ENCODE measurements at regions not wholly inside any gene's neighbourhood (a gene's known extent, or its start where the extent isn't known, plus 50 kb on each side); places are given as distances from the start of the nearest gene placed in this dataset.

- H3K27ac Mint-ChIP-seq (ENCODE audit: unreplicated experiment): no peak overlapping the region
These were observed 156.5 kb upstream of the ZC3H12C start for GRCh38 chr11:109936661-109937180.

GRCh38 chr11:109937968-109938367 lies 155.2 kb upstream of the ZC3H12C start:
- H3K4me1 Mint-ChIP-seq: peaks cover 4% of the 10 kb centered on the region
- H3K9me3 Mint-ChIP-seq: no peaks in the 10 kb centered on the region
- H3K27me3 Mint-ChIP-seq (ENCODE audit: low read depth): no peaks in the 10 kb centered on the region
- no peaks in the 10 kb centered on the region for H3K36me3 Mint-ChIP-seq (ENCODE audit: low read depth)
- no peak for DNase-seq (ENCODE audit: low read depth, low spot score)
- no peak for TF ChIP-seq CTCF (conservative IDR thresholded peaks at IDR 0.05)
- H3K4me3 Mint-ChIP-seq: no peak overlapping the region
- peak overlapping the region; percentile 89 for H3K27ac Mint-ChIP-seq (ENCODE audit: unreplicated experiment)

More at GRCh38 chr11:109936661-109937180, 156.5 kb upstream of the ZC3H12C start:
- no peak for DNase-seq (ENCODE audit: low read depth, low spot score)
- no peak for TF ChIP-seq CTCF (conservative IDR thresholded peaks at IDR 0.05)
- H3K4me3 Mint-ChIP-seq: no peak overlapping the region
- no peaks in the 10 kb centered on the region for H3K36me3 Mint-ChIP-seq (ENCODE audit: low read depth)
- H3K9me3 Mint-ChIP-seq: no peaks in the 10 kb centered on the region
- peaks cover 4% of the 10 kb centered on the region for H3K4me1 Mint-ChIP-seq
- H3K27me3 Mint-ChIP-seq (ENCODE audit: low read depth): no peaks in the 10 kb centered on the region

GRCh38 chr11:109939166-109939810 lies 153.9 kb upstream of the ZC3H12C start:
- Mint-ChIP-seq H3K27ac (ENCODE audit: unreplicated experiment) (no peak overlapping the region), H3K36me3 (ENCODE audit: low read depth) (no peaks in the 10 kb centered on the region), H3K4me3 (no peak overlapping the region)

GRCh38 chr11:109940816-109941215 lies 152.4 kb upstream of the ZC3H12C start:
- no peaks in the 10 kb centered on the region for H3K9me3 Mint-ChIP-seq
- DNase-seq (ENCODE audit: low read depth, low spot score): no peak
- peaks cover 3% of the 10 kb centered on the region for H3K27me3 Mint-ChIP-seq (ENCODE audit: low read depth)
- peaks cover 4% of the 10 kb centered on the region for H3K4me1 Mint-ChIP-seq
- H3K36me3 Mint-ChIP-seq (ENCODE audit: low read depth): no peaks in the 10 kb centered on the region
- no peak overlapping the region for H3K27ac Mint-ChIP-seq (ENCODE audit: unreplicated experiment)
- TF ChIP-seq CTCF (conservative IDR thresholded peaks at IDR 0.05): no peak
- H3K4me3 Mint-ChIP-seq: no peak overlapping the region

More at GRCh38 chr11:109939166-109939810, 153.9 kb upstream of the ZC3H12C start:
- TF ChIP-seq CTCF (conservative IDR thresholded peaks at IDR 0.05): peak; percentile 80
- DNase-seq (ENCODE audit: low read depth, low spot score): no peak
- Mint-ChIP-seq H3K27me3 (ENCODE audit: low read depth) (no peaks in the 10 kb centered on the region), H3K4me1 (peaks cover 4% of the 10 kb centered on the region), H3K9me3 (no peaks in the 10 kb centered on the region)

- Mint-ChIP-seq H3K27ac (ENCODE audit: unreplicated experiment) (no peak overlapping the region), H3K4me1 (peaks cover 8% of the 10 kb centered on the region), H3K36me3 (ENCODE audit: low read depth) (no peaks in the 10 kb centered on the region), H3K4me3 (no peak overlapping the region), H3K27me3 (ENCODE audit: low read depth) (peaks cover 3% of the 10 kb centered on the region), H3K9me3 (peaks cover 5% of the 10 kb centered on the region)
- no peak for TF ChIP-seq CTCF (conservative IDR thresholded peaks at IDR 0.05)
- no peak for DNase-seq (ENCODE audit: low read depth, low spot score)
These were observed 147.4 kb upstream of the ZC3H12C start for GRCh38 chr11:109945626-109946321.

All from neural crest cell (in vitro differentiated cells).